UCSD-AML1 (cell line): ENCODE measurements at regions not wholly inside any gene's neighbourhood (a gene's known extent, or its start where the extent isn't known, plus 50 kb on each side); places are given as distances from the start of the nearest gene placed in this dataset.

Experiments used
- DNase-seq: peaks from one replicate; lab custom pipeline; 2025; ENCODE audit not compliant: unreplicated experiment; lab: John Stamatoyannopoulos, UW

DNA sequence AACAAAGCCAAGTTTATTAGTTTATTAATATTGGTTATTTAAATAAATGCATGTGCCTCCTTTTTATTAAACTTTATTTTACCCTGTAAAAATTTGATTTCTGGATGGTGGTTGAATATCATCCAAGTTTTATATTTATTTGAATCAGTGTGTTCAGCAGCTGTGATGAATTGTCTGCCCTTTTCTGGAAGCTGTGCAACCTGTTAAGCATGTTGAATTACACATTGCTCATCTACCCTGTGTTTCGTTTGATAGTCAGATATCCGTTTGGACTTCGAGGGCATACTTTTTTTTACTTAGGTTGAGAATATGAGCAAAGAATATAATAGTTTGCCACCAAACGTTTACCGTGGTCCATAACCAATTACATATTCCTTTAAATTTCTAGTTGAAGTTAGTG lies 95.8 kb upstream of the TENM3 start:
- no peak for DNase-seq

GRCh38 chr4:182150645-182151044 lies 92.6 kb upstream of the TENM3 start:
- DNase-seq, result no peak

DNA sequence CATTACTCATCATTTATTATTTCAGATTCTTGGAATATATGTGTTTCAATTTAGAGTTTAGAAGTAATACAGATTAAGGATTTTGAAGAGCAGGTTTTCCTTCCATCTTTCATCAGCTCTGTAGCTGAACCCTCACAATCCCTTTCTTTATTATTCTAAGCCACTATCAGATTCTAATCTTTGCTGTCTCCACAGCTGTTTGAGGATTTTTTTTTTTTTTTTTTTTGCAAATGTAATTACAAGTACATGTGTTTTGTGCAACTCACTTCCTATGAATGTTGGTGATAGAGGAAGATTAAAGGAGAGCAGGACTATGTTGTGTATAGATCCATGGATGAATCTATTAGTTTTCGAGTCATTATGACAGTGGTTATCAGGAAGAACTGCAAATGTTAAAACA lies 87.4 kb upstream of the TENM3 start:
- DNase-seq, result no peak

DNA sequence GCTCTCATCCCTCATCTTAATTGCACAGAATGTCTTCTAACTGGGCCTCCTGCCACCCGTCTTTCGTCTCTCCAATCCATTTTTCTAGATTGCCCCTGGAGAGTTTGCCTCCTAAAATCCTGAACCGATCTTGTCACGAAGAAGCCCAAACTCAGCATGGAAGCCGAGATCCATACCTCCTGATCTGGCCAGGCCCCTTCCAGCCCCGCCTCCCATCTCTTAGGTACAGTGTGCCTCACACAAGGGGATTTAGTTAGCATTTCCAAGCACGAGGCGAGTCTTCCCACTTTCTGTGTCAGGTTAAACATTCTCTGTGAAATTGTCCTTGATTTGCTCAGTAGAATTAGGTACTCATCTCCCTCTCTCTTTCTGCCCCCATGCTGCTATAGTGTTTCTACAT lies 80.0 kb upstream of the TENM3 start:
- no peak for DNase-seq

GRCh38 chr4:182169572-182169971 lies 73.6 kb upstream of the TENM3 start:
- DNase-seq, result no peak

DNA sequence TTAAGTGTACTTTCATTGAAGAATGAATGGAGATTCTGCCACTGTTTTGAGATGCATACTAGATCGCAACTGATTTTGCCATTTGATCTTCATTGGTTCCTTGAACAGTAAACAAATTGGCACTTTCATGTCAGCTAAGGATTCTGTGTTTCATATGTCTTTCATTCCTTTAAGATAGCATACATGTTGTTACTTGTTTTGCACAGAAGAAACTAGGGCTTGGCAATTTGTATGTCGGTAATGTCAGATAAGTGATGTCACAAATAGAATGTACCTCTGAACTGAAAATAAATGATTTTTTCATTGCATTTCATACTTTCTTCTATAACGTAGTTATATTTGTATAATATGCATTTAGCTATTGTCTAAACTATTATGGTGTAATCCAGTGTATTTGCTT lies 73.2 kb upstream of the TENM3 start:
- no peak for DNase-seq

DNA sequence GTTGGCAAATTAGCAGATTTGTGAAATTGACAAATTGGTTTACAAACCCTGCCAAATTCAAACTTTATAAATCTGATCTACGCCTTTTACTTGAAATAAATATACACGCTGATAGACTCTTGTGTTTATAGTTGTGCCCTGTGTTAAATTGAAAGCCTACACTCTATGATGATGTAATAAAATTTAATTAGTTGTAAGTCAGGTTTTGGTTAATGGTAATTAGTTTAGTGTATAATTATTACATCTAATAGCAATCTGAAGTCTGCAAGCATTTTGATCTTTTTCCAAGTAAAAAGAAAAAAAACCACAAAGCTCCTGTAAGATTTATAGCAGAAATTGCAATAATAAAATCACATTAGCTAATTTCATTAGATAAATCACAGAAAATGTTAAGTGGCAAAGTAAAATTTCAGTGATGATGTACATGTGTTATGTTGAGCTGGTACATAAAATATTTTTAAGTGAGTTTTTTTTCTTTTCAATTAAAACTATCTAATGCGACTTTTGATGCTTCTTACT lies 72.7 kb upstream of the TENM3 start:
- no peak for DNase-seq

- DNase-seq, result no peak
Measured at GRCh38 chr4:182174979-182175378, 68.2 kb upstream of the TENM3 start.

- DNase-seq, result no peak
Measured at GRCh38 chr4:182175788-182176519, 67.2 kb upstream of the TENM3 start.

GRCh38 chr4:182177166-182177565 lies 66.0 kb upstream of the TENM3 start:
- DNase-seq, result no peak

DNA sequence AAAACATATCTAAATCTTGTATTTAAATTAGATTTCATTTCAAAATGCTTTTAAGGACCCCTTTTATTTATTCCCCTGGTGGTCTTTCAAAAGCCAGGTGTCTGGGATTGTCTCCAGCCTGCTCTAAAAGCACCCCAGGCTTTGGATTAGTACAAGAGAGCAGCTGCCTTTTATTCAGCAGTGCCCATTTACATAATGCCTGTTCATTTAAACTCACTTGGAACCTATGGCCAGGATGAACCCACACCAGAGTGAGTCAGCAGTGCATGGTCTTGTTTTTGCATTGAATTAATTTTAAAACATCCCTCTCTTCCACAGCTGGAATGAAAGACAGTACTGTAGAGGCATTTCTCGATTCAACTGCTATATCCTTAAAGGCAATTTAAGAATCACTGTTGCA lies 64.1 kb upstream of the TENM3 start:
- no peak for DNase-seq

- no peak for DNase-seq
Measured at GRCh38 chr4:182179751-182180150, 63.5 kb upstream of the TENM3 start.

- DNase-seq, result no peak
Measured at GRCh38 chr4:182185491-182185890, 57.7 kb upstream of the TENM3 start.

GRCh38 chr4:182187674-182188073 lies 55.5 kb upstream of the TENM3 start:
- no peak for DNase-seq

DNA sequence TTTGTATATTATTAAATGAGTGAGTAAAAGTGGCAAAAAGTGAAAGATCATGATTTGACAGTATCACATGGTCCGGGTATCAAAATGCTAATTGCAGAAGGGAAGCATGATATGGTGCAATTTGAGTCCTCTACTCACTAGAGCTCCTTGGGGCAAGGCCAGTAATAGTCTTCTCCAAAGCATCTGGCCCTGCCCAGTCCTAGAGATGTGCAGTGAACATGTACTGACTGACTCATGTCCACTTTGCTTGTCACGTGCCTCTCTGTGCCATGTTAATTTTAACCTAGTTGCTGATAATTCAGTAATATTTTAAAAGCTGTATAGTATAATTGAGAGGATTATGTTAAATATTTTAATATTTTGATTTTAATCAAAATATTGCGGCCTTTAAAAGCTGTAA lies 54.6 kb upstream of the TENM3 start:
- no peak for DNase-seq

DNA sequence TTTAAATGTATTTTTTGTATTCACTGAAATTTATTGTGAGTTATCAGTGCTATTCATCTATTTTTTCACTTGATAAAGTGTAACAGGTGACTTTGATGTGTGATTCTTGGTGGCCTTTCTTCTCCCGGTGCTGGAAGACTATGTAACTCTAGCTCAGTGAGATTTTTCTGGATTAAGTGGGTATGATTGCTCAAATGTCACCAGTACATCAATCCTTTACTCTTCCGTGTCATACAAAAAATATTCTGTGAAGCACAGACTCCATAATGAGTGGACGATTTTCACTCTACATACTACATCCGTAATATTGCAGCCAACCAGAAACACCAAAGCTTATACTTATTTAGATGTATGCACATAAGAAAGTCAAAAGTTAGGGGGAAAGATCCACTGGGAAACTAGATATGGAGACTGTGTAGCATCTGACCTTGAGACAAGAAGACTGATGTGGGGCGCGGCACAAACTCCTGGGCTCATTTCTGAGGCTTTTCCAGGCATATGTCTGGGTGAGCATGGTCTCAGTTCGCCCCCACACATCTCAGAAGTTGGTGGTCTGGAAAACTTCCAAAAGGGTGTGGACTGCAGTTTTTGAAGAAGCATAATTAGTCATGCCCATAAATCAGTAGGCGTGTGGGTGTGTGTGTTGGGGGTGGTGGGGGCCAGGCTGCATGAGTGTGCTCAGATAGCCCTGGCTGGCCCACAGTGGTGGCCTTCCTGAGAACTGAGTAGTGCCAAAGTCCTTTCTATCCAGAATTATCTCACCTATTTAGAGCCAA lies 53.9 kb upstream of the TENM3 start:
- DNase-seq, result no peak

- DNase-seq, result no peak
Measured at GRCh38 chr4:182190306-182190705, 52.9 kb upstream of the TENM3 start.

- DNase-seq, result no peak
Measured at GRCh38 chr4:182192511-182193181, 50.6 kb upstream of the TENM3 start.

- no peak for DNase-seq
Measured at GRCh38 chr4:182193311-182193710, 49.9 kb upstream of the TENM3 start.
